GM12878 (cell line): ENCODE measurements at regions not wholly inside any gene's neighbourhood (a gene's known extent, or its start where the extent isn't known, plus 50 kb on each side); places are given as distances from the start of the nearest gene placed in this dataset.

ENCODE experiments used
- ATAC-seq: fragments of 200-7000 bp; cut with Tn5 transposase; 3 replicates; pipeline ENCODE4 v1.9.1; 2020; ENCODE audit warnings: mild to moderate bottlenecking, moderate library complexity
- BruUV-seq: library from RNA; stranded (reverse); fragments of 400-500 nt; replicated peaks from 2 replicates; lab custom pipeline; 2021; lab: Mats Ljungman, UMichigan
- CTCF ChIA-PET: fragments of 300-600 bp; sonication (Branson Sonifier 250); formaldehyde crosslinking; extraction: SDS; loops from one replicate; lab custom pipeline; 2021; ENCODE audit warnings: inconsistent platforms; lab: Yijun Ruan, JAX
- POLR2A ChIA-PET: fragments of 350-600 bp; formaldehyde crosslinking; extraction: SDS; loops from one replicate; lab custom pipeline; 2021; ENCODE audit warnings: inconsistent platforms; lab: Charles Lee
- RAD21 ChIA-PET: fragments of 300-600 bp; sonication (Branson Sonifier 250); formaldehyde crosslinking; loops from one replicate; lab custom pipeline; 2023; ENCODE audit warnings: antibody characterized with exemption; ENCODE audit not compliant: unreplicated experiment; lab: Charles Lee
- SMC1A ChIA-PET: fragments of 300-600 bp; sonication (Branson Sonifier 250); formaldehyde crosslinking; loops from one replicate; lab custom pipeline; 2023; ENCODE audit not compliant: unreplicated experiment, uncharacterized antibody; lab: Charles Lee
- DNase-seq: peaks from one replicate; pipeline ENCODE4 v3.0.0-alpha.2; 2011; ENCODE audit warnings: low read depth, low spot score
- FAIRE-seq: peaks from 3 replicates; lab custom pipeline; 2011; peaks lifted over from hg19 to GRCh38; lab: Jason Lieb, UNC
- H2AFZ ChIP-seq: 2 replicates; pipeline ENCODE4 v1.6.0; 2011; ENCODE audit warnings: low read depth, low read length, control low read depth; ENCODE audit not compliant: control insufficient read depth
- H3K27ac ChIP-seq: 2 replicates; pipeline ENCODE4 v1.5.1; 2011; ENCODE audit warnings: control low read depth; ENCODE audit not compliant: control insufficient read depth, insufficient read depth
- H3K27me3 ChIP-seq, 2 experiments: replicated peaks in 1 of 2; 2 replicates each; pipeline versions ENCODE4 v1.6.0 to v1.6.1; 2011; ENCODE audit warnings: low read length in 1 of 2; ENCODE audit not compliant: control insufficient read depth in 2 of 2, insufficient read depth in 2 of 2
- H3K36me3 ChIP-seq, 2 experiments: 2 replicates each; pipeline ENCODE4 v1.5.1; 2011; ENCODE audit warnings: low read length in 1 of 2; ENCODE audit not compliant: control insufficient read depth in 2 of 2, insufficient read depth in 2 of 2
- H3K4me1 ChIP-seq: 2 replicates; pipeline ENCODE4 v1.6.1; 2011; ENCODE audit warnings: mild to moderate bottlenecking, low read length, moderate library complexity, mixed read lengths; ENCODE audit not compliant: control insufficient read depth, insufficient read depth
- H3K4me2 ChIP-seq: 2 replicates; pipeline ENCODE4 v1.6.0; 2011; ENCODE audit warnings: control low read depth; ENCODE audit not compliant: control insufficient read depth, insufficient read depth
- H3K4me3 ChIP-seq: fragments of 200-600 bp; sonication (generic); 2 replicates; pipeline ENCODE4 v1.5.1; 2016
- H3K79me2 ChIP-seq: 2 replicates; pipeline ENCODE4 v1.6.0; 2011; ENCODE audit warnings: low read length; ENCODE audit not compliant: control insufficient read depth, insufficient read depth
- H3K9ac ChIP-seq: 2 replicates; pipeline ENCODE4 v1.8.0; 2011; ENCODE audit warnings: low read length, control low read depth, mixed read lengths; ENCODE audit not compliant: control insufficient read depth, insufficient read depth
- H3K9me3 ChIP-seq: replicated peaks from 3 replicates; pipeline ENCODE4 v1.5.1; 2011; ENCODE audit warnings: mild to moderate bottlenecking, low read length; ENCODE audit not compliant: control insufficient read depth, insufficient read depth
- H4K20me1 ChIP-seq: 2 replicates; pipeline ENCODE4 v1.6.0; 2011; ENCODE audit not compliant: control insufficient read depth, insufficient read depth
- CHD2 ChIP-seq: IDR thresholded peaks from 2 replicates; pipeline ENCODE4 v1.6.1; 2011; ENCODE audit warnings: low read depth, low read length, improper control_type of control experiment, borderline replicate concordance
- HDAC6 ChIP-seq: fragments of 200-600 bp; sonication (generic); IDR thresholded peaks from one replicate; pipeline ENCODE4 v1.8.0; 2017; ENCODE audit warnings: antibody characterized with exemption; ENCODE audit not compliant: unreplicated experiment
- KAT2A ChIP-seq: conservative IDR thresholded peaks from 2 replicates; pipeline ENCODE4 v1.6.1; 2011; ENCODE audit warnings: low read depth, low read length; ENCODE audit not compliant: control insufficient read depth
- STAT3 ChIP-seq: IDR thresholded peaks from 2 replicates; pipeline ENCODE4 v1.6.1; 2011; ENCODE audit warnings: low read depth, low read length, improper control_type of control experiment
- TCF7 ChIP-seq: IDR thresholded peaks from 2 replicates; pipeline ENCODE4 v1.6.1; 2014; ENCODE audit warnings: antibody characterized with exemption, borderline replicate concordance
- ZBED1 ChIP-seq: IDR thresholded peaks from 2 replicates; pipeline ENCODE4 v1.6.1; 2016; ENCODE audit warnings: borderline replicate concordance
- ZSCAN29 ChIP-seq: fragments of 450-650 bp; IDR thresholded peaks from 2 replicates; pipeline ENCODE4 v1.6.1; 2017; ENCODE audit warnings: mild to moderate bottlenecking, moderate library complexity
- WGBS: methylation state at CpG from one replicate; pipeline ENCODE4 v1.1.6; 2016; ENCODE audit warnings: low lambda C conversion rate; ENCODE audit not compliant: insufficient replicate concordance, insufficient coverage; ENCODE audit errors: missing lambda C conversion rate; 5-methylcytosine and 5-hydroxymethylcytosine counted together
- in situ Hi-C: fragments of 300-500 bp; cut with MboI; formaldehyde crosslinking; loops from 9 replicates; pipeline ENCODE4 v1.14.3; 2018; ENCODE audit warnings: mixed read lengths
- intact Hi-C: fragments of 100-400 bp; cut with micrococcal nuclease; formaldehyde crosslinking; loops from one replicate; pipeline ENCODE4 v1.14.2; 2022; ENCODE audit not compliant: unreplicated experiment
- TF ChIP-seq, protein P1 (sequence below): fragments of 450-650 bp; formaldehyde crosslinking; IDR thresholded peaks from 2 replicates; pipeline ENCODE4 v1.5.0; 2022; ENCODE audit warnings: mild to moderate bottlenecking, missing genetic modification characterization
- TF ChIP-seq, protein P2 (sequence below): fragments of 450-650 bp; IDR thresholded peaks from 2 replicates; pipeline ENCODE4 v1.6.1; 2018; ENCODE audit warnings: mild to moderate bottlenecking, low read depth, moderate library complexity; ENCODE audit not compliant: partially characterized antibody

DNA sequence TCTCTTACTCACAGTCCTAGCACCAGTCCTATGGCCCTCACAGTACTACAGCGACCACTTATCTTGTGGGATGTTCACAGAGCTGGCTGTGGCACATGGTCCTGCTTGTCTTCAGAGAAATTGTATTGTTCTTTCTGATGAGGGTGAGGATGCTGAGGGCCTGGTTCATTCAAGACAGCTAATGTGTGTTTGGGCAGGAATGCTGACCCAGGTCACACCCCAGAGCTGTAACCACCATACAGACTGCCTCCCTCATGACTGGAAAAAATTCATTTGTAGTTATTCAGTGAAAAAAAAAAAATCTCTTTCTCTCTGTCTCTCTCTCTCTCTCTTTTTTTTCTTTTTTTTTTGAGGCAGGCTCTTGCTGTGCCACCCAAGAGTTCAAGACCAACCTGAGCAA is 83.5 kb downstream of the KLF6 start:
- Histone ChIP-seq H3K4me3 (no peak overlapping the region), H3K27me3 (no peaks in the 10 kb centered on the region; a peak in 1 of 4 replicates), H3K9me3 (no peaks in the 10 kb centered on the region), H3K4me1 (no peaks in the 10 kb centered on the region), H3K36me3 (no peaks in the 10 kb centered on the region), H3K9ac (no peak overlapping the region), H3K79me2 (no peaks in the 10 kb centered on the region), H2AFZ (no peak overlapping the region), H3K4me2 (no peak overlapping the region), H3K27ac (no peak overlapping the region), H4K20me1 (no peaks in the 10 kb centered on the region)
- no peak for DNase-seq
- 0% methylated on average over 1 of the region's 1 CpG for WGBS
- no peak for FAIRE-seq
- POLR2A ChIA-PET = no interaction called here
- in situ Hi-C loops (no loop called here), intact Hi-C loops (no loop called here)
- RAD21 ChIA-PET = no interaction called here
- CTCF ChIA-PET = interaction anchor here (0.5 kb wide), 1 partner anchor 19 kb away, joined by 3 read pairs; no protein-coding TSS in a partner anchor
- ATAC-seq = no peak
- SMC1A ChIA-PET = interaction anchor here (0.6 to 1.3 kb wide), 2 partner anchors 20 to 41 kb away, joined by 3 read pairs; no protein-coding TSS in a partner anchor
- TF ChIP-seq HDAC6 (no peak), CHD2 (no peak), TCF7 (no peak), ZBED1 (no peak), KAT2A (no peak), STAT3 (no peak), ZSCAN29 (no peak)
- TF ChIP-seq, protein P1, sequence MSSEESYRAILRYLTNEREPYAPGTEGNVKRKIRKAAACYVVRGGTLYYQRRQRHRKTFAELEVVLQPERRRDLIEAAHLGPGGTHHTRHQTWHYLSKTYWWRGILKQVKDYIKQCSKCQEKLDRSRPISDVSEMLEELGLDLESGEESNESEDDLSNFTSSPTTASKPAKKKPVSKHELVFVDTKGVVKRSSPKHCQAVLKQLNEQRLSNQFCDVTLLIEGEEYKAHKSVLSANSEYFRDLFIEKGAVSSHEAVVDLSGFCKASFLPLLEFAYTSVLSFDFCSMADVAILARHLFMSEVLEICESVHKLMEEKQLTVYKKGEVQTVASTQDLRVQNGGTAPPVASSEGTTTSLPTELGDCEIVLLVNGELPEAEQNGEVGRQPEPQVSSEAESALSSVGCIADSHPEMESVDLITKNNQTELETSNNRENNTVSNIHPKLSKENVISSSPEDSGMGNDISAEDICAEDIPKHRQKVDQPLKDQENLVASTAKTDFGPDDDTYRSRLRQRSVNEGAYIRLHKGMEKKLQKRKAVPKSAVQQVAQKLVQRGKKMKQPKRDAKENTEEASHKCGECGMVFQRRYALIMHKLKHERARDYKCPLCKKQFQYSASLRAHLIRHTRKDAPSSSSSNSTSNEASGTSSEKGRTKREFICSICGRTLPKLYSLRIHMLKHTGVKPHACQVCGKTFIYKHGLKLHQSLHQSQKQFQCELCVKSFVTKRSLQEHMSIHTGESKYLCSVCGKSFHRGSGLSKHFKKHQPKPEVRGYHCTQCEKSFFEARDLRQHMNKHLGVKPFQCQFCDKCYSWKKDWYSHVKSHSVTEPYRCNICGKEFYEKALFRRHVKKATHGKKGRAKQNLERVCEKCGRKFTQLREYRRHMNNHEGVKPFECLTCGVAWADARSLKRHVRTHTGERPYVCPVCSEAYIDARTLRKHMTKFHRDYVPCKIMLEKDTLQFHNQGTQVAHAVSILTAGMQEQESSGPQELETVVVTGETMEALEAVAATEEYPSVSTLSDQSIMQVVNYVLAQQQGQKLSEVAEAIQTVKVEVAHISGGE (CRISPR knock-in tag) = no peak
- TF ChIP-seq, protein P2, sequence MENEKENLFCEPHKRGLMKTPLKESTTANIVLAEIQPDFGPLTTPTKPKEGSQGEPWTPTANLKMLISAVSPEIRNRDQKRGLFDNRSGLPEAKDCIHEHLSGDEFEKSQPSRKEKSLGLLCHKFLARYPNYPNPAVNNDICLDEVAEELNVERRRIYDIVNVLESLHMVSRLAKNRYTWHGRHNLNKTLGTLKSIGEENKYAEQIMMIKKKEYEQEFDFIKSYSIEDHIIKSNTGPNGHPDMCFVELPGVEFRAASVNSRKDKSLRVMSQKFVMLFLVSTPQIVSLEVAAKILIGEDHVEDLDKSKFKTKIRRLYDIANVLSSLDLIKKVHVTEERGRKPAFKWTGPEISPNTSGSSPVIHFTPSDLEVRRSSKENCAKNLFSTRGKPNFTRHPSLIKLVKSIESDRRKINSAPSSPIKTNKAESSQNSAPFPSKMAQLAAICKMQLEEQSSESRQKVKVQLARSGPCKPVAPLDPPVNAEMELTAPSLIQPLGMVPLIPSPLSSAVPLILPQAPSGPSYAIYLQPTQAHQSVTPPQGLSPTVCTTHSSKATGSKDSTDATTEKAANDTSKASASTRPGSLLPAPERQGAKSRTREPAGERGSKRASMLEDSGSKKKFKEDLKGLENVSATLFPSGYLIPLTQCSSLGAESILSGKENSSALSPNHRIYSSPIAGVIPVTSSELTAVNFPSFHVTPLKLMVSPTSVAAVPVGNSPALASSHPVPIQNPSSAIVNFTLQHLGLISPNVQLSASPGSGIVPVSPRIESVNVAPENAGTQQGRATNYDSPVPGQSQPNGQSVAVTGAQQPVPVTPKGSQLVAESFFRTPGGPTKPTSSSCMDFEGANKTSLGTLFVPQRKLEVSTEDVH = no peak
- BruUV-seq = no TSS peak
